ENCODE measurements at regions not wholly inside any gene's neighbourhood (a gene's known extent, or its start where the extent isn't known, plus 50 kb on each side); places are given as distances from the start of the nearest gene placed in this dataset.
"Not testable (repeated sequence)": the region's sequence is repeated elsewhere in the genome, so short reads cannot be mapped to it uniquely, and the experiment has no call there.

GRCh38 chr1:242690849-242691609 lies 166.5 kb upstream of the PLD5 start:
- H3K4me3 ChIP-seq (ENCODE audit: low read depth, poor library complexity, severe bottlenecking) = no peak overlapping the region
- 70 to 76% methylated on average over 8 of the region's 8 CpGs for WGBS, 2 donors
- intact Hi-C loops (cut with DNase I; ENCODE audit: low total_unique reads) = no loop called here
- DNase-seq (ENCODE audit: low spot score in 2 of 2) = no peak
- TF ChIP-seq, protein P1, sequence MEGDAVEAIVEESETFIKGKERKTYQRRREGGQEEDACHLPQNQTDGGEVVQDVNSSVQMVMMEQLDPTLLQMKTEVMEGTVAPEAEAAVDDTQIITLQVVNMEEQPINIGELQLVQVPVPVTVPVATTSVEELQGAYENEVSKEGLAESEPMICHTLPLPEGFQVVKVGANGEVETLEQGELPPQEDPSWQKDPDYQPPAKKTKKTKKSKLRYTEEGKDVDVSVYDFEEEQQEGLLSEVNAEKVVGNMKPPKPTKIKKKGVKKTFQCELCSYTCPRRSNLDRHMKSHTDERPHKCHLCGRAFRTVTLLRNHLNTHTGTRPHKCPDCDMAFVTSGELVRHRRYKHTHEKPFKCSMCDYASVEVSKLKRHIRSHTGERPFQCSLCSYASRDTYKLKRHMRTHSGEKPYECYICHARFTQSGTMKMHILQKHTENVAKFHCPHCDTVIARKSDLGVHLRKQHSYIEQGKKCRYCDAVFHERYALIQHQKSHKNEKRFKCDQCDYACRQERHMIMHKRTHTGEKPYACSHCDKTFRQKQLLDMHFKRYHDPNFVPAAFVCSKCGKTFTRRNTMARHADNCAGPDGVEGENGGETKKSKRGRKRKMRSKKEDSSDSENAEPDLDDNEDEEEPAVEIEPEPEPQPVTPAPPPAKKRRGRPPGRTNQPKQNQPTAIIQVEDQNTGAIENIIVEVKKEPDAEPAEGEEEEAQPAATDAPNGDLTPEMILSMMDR (IDR thresholded peaks at IDR 0.05) = no peak
- no peak for TF ChIP-seq POLR2A (IDR thresholded peaks at IDR 0.05)

DNA sequence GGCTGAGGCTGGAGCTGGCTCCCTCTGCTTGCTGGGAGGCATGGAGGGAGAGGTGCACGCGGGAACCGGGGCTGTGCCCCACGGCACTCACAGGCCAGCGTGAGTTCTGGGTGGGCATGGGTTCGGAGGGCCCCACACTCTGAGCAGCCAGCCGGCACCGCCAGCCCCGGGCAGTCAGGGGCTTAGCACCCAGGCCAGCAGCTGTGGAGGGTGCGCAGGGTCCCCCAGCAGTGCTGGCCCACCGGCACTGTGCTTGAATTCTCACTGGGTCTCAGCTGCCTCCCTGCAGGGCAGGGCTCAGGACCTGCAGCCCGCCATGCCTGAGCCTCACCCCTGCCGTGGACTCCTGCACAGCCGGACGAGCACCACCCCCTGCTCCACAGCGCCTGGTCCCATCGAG lies 164.9 kb upstream of the PLD5 start:
- H3K4me3 ChIP-seq (ENCODE audit: low read depth, poor library complexity, severe bottlenecking) = no peak overlapping the region
- intact Hi-C loops (cut with DNase I; ENCODE audit: low total_unique reads) = no loop called here
- TF ChIP-seq, protein P1 (IDR thresholded peaks at IDR 0.05) = no peak
- no peak for TF ChIP-seq POLR2A (IDR thresholded peaks at IDR 0.05)
- WGBS, 2 donors = 85 to 97% methylated on average over 8 to 16 of the region's 17 CpGs
- no peak for DNase-seq (ENCODE audit: low spot score in 2 of 2)

GRCh38 chr1:242674951-242675645 lies 150.6 kb upstream of the PLD5 start:
- whole genome bisulfite sequencing, 2 donors = 82 to 85% methylated on average over 10 of the region's 10 CpGs
- no peak overlapping the region for H3K4me3 ChIP-seq (ENCODE audit: low read depth, poor library complexity, severe bottlenecking)
- TF ChIP-seq, protein P1 (IDR thresholded peaks at IDR 0.05) = no peak
- TF ChIP-seq POLR2A (IDR thresholded peaks at IDR 0.05) = no peak
- no peak for DNase-seq (ENCODE audit: low spot score in 2 of 2)
- intact Hi-C loops (cut with DNase I; ENCODE audit: low total_unique reads) = no loop called here

- no peak overlapping the region for H3K4me3 ChIP-seq (ENCODE audit: low read depth, poor library complexity, severe bottlenecking)
- no peak for DNase-seq (ENCODE audit: low spot score in 2 of 2)
- intact Hi-C loops (cut with DNase I; ENCODE audit: low total_unique reads) = no loop called here
- TF ChIP-seq, protein P1 (IDR thresholded peaks at IDR 0.05) = no peak
- no peak for TF ChIP-seq POLR2A (IDR thresholded peaks at IDR 0.05)
- 76 to 81% methylated on average over 2 of the region's 2 CpGs for WGBS, 2 donors
Observed at GRCh38 chr1:242673652-242674051, 149.2 kb upstream of the PLD5 start.

DNA sequence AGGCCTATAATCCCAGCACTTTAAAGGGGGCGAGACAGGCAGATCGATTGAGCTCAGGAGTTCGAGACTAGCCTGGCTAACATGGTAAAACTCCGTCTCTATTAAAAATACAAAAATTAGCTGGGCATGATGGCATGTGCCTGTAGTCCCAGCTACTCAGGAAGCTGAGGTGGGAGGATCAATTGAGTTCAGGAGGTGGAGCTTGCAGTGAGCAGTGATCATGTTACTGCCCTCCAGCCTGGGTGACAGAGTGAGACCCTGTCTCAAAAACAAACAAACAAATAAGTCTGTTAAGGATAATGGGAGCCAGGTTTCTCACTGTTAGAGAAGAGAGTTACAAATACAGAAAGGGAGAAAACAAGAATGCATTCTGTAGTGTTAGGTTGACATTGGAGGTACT lies 148.7 kb upstream of the PLD5 start:
- intact Hi-C loops (cut with DNase I; ENCODE audit: low total_unique reads); DNase-seq (ENCODE audit: low spot score in 2 of 2); H3K4me3 ChIP-seq (ENCODE audit: low read depth, poor library complexity, severe bottlenecking): not testable (repeated sequence)
- WGBS, 2 donors = 84 to 85% methylated on average over 4 of the region's 4 CpGs

GRCh38 chr1:242670019-242670418 lies 145.5 kb upstream of the PLD5 start:
- no peak overlapping the region for H3K4me3 ChIP-seq (ENCODE audit: low read depth, poor library complexity, severe bottlenecking)
- WGBS, 2 donors = 27 to 35% methylated on average over 2 of the region's 2 CpGs
- TF ChIP-seq POLR2A (IDR thresholded peaks at IDR 0.05) = no peak
- TF ChIP-seq, protein P1 (IDR thresholded peaks at IDR 0.05) = no peak
- DNase-seq (ENCODE audit: low spot score in 2 of 2) = no peak
- intact Hi-C loops (cut with DNase I; ENCODE audit: low total_unique reads) = no loop called here
